ENCODE measurements at regions not wholly inside any gene's neighbourhood (a gene's known extent, or its start where the extent isn't known, plus 50 kb on each side); places are given as distances from the start of the nearest gene placed in this dataset.

- DNase-seq (ENCODE audit: low read depth), result peak; percentile 86
- H3K4me3 ChIP-seq (ENCODE audit: low read length), result no peak overlapping the region
- no peak for TF ChIP-seq CTCF (IDR thresholded peaks at IDR 0.05; ENCODE audit: insufficient read depth, low read depth, low read length, missing control alignments)
These were observed 97.3 kb upstream of the COL1A2 start for GRCh38 chr7:94297397-94297838.

- no peak overlapping the region for H3K4me3 ChIP-seq (ENCODE audit: low read length)
- no peak for TF ChIP-seq CTCF (IDR thresholded peaks at IDR 0.05; ENCODE audit: insufficient read depth, low read depth, low read length, missing control alignments)
- peak; percentile 34 for DNase-seq (ENCODE audit: low read depth)
These were observed 95.8 kb upstream of the COL1A2 start for GRCh38 chr7:94298943-94299342.

- no peak for TF ChIP-seq CTCF (IDR thresholded peaks at IDR 0.05; ENCODE audit: insufficient read depth, low read depth, low read length, missing control alignments)
- peak; percentile 1 for DNase-seq (ENCODE audit: low read depth)
- no peak overlapping the region for H3K4me3 ChIP-seq (ENCODE audit: low read length)
These were observed 94.4 kb upstream of the COL1A2 start for GRCh38 chr7:94300176-94300835.

- peak; percentile 90 for DNase-seq (ENCODE audit: low read depth)
- no peak overlapping the region for H3K4me3 ChIP-seq (ENCODE audit: low read length)
- no peak for TF ChIP-seq CTCF (IDR thresholded peaks at IDR 0.05; ENCODE audit: insufficient read depth, low read depth, low read length, missing control alignments)
These were observed 93.6 kb upstream of the COL1A2 start for GRCh38 chr7:94301024-94301586.

GRCh38 chr7:94303118-94303517 lies 91.6 kb upstream of the COL1A2 start:
- TF ChIP-seq CTCF (IDR thresholded peaks at IDR 0.05; ENCODE audit: insufficient read depth, low read depth, low read length, missing control alignments), result no peak
- no peak overlapping the region for H3K4me3 ChIP-seq (ENCODE audit: low read length)
- no peak for DNase-seq (ENCODE audit: low read depth)

- DNase-seq (ENCODE audit: low read depth), result no peak
- no peak for TF ChIP-seq CTCF (IDR thresholded peaks at IDR 0.05; ENCODE audit: insufficient read depth, low read depth, low read length, missing control alignments)
- no peak overlapping the region for H3K4me3 ChIP-seq (ENCODE audit: low read length)
These were observed 91.0 kb upstream of the COL1A2 start for GRCh38 chr7:94303695-94304094.

- H3K4me3 ChIP-seq (ENCODE audit: low read length), result no peak overlapping the region
- DNase-seq (ENCODE audit: low read depth), result no peak
- no peak for TF ChIP-seq CTCF (IDR thresholded peaks at IDR 0.05; ENCODE audit: insufficient read depth, low read depth, low read length, missing control alignments)
These were observed 89.8 kb upstream of the COL1A2 start for GRCh38 chr7:94304878-94305277.
